ENCODE measurements at regions not wholly inside any gene's neighbourhood (a gene's known extent, or its start where the extent isn't known, plus 50 kb on each side); places are given as distances from the start of the nearest gene placed in this dataset.

- TF ChIP-seq, protein P1, sequence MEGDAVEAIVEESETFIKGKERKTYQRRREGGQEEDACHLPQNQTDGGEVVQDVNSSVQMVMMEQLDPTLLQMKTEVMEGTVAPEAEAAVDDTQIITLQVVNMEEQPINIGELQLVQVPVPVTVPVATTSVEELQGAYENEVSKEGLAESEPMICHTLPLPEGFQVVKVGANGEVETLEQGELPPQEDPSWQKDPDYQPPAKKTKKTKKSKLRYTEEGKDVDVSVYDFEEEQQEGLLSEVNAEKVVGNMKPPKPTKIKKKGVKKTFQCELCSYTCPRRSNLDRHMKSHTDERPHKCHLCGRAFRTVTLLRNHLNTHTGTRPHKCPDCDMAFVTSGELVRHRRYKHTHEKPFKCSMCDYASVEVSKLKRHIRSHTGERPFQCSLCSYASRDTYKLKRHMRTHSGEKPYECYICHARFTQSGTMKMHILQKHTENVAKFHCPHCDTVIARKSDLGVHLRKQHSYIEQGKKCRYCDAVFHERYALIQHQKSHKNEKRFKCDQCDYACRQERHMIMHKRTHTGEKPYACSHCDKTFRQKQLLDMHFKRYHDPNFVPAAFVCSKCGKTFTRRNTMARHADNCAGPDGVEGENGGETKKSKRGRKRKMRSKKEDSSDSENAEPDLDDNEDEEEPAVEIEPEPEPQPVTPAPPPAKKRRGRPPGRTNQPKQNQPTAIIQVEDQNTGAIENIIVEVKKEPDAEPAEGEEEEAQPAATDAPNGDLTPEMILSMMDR (IDR thresholded peaks at IDR 0.05; ENCODE audit: low read length), result no peak
- TF ChIP-seq EZH2 (optimal IDR thresholded peaks at IDR 0.05; ENCODE audit: low read depth, low read length) (no peak), EZH2phosphoT487 (IDR thresholded peaks at IDR 0.05; ENCODE audit: low read length) (no peak)
Observed at GRCh38 chr7:98779800-98780587, 89.8 kb downstream of the TMEM130 start.

Measured in MM.1S (cell line).